GM21576 (cell line): ENCODE measurements at regions not wholly inside any gene's neighbourhood (a gene's known extent, or its start where the extent isn't known, plus 50 kb on each side); places are given as distances from the start of the nearest gene placed in this dataset.
A peak's percentile ranks its signal among the peaks of the same experiment; 100 is the strongest.
"Not testable (repeated sequence)": the region's sequence is repeated elsewhere in the genome, so short reads cannot be mapped to it uniquely, and the experiment has no call there.

Experiments used
- ATAC-seq: cut with Tn5 transposase; IDR thresholded peaks from one replicate; pipeline ENCODE4 v1.9.1; 2021; ENCODE audit warnings: mild to moderate bottlenecking, moderate library complexity; ENCODE audit not compliant: unreplicated experiment

DNA sequence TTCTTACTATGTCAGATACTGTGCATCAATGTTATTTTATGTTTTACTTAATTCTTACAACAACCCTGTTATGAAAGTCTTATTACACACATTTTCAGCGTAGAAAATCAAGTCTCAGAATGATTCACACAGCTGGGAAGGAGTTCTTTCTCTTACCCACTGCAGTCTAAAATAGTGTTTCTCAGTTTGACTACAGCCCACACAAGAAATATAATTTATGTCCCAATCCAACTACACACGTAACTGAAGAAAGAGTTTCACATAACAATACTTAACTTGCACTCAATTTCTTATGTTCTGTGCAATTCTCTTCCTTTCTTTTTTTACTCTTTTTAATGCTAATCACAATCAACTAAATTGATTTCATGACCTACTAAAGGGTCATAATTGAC is 252.8 kb upstream of the ADGRL2 start:
- peak; percentile 72 for ATAC-seq

DNA sequence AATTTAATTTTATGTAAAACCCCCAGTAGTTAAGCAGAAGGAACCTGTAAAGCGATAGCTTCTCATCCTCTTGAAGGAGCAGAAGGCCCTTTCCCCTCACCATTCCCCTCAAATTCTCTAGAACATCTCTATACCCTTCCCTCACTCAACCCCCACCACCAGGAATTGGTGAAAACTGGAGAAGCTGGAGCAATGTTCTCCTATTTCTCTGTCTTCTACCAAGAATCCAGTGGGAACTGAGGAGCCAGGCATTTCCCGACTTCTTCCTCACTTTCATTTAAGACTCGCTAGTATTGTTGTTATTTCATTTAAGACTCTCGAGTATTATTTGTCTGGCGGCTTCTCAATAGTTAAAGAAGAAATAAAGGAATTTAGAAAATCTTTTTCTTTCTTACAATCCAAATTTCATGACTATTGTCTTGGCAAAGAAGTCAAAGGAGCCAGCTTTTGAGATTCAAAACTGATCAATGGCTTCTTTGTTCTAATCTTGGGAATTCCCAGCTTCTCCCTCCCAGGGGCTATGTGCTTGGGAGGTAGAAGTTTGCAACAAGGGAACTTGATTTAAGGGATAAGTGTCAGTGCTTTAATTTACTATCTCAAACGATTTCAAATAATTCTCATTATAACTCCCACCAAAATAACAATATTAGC is 253.3 kb upstream of the ADGRL2 start:
- no peak for ATAC-seq

DNA sequence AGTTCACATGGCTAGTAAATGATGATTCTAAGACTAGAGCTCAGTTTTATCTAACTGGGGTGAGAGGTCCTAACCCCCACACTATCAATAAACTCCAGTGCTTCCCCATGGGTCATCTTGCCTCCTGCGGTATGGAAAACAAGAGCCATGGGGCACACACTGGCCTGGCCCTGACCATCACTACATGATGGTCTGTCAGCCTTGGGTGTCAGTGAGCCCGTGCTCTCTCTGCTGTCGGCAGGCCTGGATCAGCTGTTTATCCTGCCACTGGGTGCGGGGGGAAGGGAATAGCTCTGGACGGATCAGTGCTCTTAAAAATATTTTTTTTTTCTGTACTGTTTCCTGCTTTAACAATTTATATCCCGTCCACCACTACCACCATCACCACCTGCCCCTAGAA is 255.0 kb upstream of the ADGRL2 start:
- no peak for ATAC-seq

DNA sequence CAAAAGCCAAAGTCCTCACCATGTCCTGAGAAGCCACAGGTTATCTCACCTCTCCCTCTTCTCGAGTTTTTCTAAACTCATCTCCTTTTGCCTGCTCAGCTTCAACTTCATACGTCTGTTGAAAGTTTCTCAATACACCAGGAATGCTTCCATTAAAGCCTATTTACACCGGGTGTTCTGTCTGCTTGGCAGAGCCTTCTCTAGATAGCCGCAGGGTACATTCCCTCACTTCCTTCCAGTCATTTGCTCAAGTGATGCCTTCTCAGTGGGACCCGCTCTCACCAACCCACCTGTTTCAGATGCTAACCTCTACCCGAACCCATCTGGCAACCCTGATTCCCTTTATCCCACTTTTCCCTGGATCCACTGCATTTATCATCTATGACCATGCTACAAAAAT is 257.0 kb upstream of the ADGRL2 start:
- ATAC-seq: no peak

DNA sequence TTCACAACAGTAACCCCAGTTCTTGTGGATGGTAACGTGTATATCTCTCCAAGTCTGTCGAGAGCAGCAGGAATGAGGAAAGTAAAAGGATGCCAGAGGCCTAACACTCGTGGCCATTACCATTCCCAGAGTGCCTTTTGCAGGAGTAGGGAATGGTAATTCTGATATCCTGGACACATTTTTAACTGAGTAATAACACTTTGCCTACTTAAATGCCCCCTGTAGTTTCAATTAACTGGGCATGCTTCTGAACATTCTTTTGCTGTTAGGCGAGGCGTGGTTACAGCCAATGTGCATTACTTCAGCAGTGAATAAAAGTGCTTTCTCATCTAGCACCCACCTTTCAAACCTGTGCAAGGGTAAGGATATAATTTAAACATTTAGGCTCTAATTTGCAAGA is 258.5 kb upstream of the ADGRL2 start:
- no peak for ATAC-seq

DNA sequence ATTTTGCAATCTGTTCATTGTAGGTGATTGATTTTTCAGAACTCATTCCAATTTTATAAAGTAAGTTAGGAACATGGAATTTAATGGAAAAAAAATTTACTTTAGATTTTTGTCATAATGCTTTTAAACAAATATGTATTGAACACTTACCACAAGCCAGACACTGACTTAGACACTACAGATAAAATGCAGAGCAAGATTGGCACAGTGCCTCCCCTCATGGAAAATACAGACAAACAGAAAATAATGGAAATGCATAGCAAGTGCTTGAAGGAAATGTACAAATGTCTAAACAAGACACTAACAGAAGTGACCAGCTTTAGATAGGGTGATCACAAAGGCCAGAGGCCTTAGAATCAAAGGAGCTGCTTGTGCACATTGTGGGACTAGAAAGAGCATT is 260.5 kb upstream of the ADGRL2 start:
- no peak for ATAC-seq

DNA sequence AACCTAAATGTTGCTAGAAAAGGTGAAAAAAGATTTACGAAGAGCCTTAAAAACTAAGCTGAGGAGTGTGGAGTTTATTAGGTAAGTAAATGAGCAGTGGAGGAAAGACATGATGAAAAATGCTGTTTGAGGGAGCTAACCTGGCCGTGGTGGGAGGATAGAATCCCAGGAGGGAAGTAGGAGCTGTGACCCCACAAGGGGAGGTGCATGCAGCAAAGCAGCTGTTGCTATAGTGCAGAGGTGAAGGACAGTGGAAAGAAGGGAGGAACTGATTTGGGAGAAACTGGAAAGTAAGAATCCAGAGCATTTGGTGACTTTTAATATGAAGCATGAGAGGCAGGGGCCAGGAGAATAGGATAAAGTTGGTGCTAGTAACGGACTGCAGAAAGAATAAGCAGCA is 271.7 kb upstream of the ADGRL2 start:
- ATAC-seq: no peak

DNA sequence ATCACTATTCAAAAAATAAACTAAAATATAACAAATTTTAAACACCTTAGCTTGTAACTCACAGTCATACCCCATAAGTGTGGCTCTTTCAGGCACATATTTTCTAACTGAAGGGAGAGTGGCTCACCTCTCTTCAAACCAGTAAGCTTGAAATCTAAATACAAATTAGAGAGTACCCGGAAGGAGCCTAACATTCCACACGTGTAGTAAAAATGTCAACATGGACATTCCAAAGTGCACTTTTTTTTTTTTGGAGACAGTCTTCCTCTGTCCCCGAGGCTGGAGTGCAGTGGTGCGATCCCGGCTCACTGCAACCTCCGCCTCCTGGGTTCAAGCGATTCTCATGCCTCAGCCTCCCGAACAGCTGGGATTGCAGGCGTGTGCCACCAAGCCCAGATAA is 275.6 kb upstream of the ADGRL2 start:
- ATAC-seq: no peak

DNA sequence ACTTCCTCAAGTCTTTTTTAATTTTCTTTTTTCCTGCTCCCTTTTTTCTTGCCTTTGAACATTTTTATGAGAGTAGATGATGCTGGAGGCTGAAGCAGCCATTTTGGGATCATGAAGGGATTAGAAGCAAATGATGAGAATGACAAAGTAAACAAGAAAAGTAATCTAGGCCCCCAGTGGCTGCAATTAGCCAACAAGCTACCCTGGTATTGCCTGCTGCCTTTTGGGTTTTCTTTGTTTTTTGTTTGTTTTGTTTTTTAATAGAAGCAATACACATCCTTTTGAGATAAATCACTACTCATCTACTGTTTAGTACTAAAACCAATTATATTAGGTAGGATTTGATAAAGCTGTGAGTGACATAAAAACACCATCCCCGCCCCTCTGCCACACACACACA is 280.7 kb upstream of the ADGRL2 start:
- ATAC-seq: no peak

DNA sequence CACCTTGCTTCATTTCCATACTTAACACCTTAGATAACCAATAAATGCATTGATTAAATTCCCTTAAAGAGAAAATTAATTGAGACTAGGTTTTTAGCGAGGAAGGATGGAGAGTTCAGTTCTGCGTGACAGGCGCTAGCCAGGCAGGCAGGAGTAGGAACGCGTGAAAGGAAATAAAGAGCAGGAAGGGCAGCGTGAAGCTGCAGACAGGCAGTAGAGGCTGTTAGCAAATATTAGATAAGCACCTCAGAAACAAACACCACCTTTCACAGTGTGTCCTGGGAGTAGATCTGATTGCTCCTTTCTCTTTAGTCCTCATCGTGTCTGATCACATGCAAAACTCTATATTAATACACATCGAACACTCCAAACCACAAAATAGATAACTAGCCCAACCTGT is 282.7 kb upstream of the ADGRL2 start:
- ATAC-seq: no peak

DNA sequence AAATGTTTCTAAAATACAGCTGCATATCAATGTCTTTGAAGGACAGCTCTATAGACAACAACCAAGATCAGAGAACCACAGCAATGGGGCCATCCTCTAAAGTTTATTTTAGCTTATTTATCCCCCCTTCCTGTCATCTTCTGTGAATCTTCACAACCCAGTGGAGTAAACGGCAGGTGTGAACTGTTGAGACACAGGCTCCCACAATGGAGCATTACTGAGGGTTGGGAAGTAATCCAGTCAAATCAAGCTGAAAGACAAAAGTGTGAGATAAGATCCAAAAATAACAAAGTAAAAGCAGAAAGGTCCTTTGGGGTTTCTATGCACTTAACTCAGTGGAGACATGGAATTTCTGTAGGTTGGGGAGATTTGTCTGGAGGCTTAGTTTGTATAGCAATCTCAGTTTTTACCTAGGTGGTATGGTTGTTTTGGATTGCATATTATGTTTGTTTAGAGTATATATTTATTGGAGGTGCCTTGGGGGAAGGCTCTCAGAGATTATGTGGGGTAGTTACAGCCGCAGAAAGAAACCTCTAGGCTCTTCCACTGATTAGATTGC is 286.9 kb upstream of the ADGRL2 start:
- no peak for ATAC-seq

DNA sequence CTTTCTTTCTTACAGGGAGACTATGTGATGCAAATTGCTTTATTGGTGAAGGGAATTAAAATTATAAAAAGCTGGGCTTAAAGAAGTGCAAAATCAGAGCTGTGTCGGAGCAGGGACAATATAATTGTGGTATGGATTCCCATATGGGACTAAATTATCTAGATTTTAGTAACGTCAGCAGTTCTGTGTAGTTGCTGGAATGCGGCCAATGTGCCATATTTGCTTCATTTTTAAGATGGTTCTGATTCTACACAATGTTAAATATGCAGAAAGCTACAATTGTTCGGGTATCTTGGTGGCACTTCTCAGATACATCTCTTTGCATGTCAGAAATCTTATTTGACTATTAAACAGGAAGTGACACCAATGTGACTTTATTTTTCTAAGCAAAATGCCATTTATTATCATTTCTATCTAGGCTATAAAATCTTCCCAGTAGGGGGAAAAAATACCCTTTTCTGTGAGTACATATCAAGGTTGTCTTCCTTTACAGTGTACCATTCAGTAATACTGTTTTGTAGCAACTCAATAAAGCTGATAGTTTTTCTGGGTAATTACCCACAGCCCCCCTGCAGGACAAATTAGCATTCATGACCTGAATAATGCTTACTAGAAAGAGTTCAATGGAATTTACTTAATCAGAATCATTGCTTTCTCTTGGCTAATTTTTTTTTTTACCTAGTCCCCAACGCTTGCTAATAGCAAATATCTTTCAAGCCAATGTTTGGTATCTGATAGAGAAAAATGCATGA is 288.3 kb upstream of the ADGRL2 start:
- ATAC-seq: no peak

DNA sequence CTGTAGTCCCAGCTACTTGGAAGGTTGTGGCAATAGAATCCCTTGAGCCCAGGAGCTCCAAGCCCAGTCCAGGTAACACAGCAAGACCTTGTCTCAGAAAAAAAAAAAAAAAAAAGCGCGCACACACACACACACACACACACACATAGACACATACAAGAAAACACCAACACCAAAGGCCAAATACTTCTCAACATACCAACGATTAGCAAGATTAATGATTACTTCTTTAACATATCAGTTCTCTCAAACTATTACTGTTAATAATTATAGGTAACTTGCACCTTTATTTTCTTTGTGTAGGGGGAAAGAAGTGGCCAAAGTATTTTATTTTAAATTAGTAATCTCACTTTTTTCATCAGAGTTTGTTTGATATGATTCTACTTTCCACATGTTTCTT is 289.5 kb upstream of the ADGRL2 start:
- no peak for ATAC-seq

DNA sequence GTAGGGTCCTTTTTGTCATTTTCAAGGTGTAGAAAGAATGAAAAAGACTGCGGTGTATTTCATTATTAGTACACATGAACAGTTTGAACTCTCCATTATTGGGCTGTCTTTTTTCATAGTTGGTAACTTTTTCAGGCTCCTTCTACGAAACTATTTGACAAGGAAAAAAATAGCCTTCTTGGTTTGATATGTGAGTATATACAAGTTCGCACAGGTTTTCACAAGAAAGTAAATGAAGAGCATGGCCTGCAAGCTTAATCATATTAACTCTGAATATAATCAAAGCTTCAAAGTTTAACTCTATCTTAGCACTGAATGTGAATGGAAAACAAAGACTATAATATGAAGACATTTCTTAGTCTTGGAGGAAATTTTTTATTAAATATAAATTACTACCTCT is 290.0 kb upstream of the ADGRL2 start:
- ATAC-seq: no peak

DNA sequence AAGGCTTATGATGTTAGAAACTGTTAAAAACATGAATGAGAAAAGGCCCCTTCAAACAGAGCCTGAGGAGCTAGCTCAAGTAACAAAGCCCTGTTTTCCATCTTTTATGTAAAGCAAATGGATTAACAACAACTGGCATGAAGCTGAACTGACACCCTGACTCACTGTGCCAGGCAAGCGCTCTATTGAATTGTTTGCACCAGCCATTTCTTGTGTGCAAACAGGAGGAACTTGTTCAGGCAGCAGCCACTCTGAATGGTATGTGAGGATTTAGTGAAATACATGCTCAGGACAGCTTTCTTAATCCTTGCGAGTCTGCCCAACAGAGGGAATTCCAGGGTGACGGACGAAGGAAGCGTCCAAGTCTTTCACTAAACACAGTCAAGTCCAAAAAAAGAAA is 291.1 kb upstream of the ADGRL2 start:
- no peak for ATAC-seq

DNA sequence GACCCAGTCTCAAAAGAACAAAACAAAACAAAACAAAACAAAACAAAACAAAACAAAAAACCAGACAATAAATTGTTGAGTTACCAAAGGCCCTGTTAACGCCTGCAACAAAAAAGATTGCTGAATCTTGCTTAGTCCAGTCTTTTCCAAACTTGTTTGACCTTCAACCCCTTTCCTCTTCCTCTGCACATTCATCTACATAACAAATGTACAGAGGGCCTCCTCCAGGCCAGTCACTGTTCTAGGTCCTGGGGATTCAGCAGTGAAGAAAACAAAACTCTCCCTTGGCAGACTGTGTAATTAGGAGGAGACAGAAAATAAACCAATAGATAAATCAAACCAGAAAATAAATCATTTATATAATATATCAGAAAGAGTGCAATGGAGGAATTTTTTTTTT is 294.0 kb upstream of the ADGRL2 start:
- no peak for ATAC-seq

DNA sequence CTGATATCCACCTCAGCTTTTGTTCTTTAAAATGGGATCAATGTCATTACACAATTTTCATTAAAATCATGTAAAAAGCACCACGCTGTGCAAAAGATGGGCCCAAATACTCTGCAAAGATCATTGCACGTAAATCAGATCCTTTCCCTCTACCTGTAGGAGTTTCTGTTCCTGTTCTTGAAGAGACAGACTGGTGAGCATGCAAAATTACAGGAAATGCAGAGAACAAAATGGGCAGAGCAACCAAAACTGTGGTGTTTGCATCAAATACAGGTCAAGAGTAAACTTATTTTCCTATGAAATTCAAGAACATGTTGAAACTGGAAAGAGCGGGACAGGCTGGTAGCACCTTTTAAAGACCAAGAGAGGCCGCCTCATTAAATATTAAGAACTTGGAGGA is 294.9 kb upstream of the ADGRL2 start:
- peak; percentile 100 for ATAC-seq

DNA sequence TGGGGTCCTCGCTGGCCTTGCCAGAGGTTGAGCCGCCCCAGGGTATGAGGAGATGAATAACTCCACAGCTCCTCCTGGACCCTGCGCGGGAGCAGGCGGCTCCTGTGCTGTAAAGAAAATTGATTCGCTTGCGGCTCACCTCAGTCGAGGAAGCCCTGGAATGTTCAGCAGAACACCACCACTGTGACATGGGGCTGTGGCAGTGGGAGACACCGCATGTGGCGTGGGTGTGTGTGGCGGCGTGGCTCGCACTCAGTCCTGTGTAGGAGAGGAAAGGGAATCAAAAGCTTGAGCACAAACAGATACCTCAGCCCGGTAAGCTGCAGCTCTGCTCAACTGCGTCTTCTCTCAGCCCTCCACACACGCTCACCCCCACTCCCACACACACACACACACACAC is 295.9 kb upstream of the ADGRL2 start:
- ATAC-seq: not testable (repeated sequence)

DNA sequence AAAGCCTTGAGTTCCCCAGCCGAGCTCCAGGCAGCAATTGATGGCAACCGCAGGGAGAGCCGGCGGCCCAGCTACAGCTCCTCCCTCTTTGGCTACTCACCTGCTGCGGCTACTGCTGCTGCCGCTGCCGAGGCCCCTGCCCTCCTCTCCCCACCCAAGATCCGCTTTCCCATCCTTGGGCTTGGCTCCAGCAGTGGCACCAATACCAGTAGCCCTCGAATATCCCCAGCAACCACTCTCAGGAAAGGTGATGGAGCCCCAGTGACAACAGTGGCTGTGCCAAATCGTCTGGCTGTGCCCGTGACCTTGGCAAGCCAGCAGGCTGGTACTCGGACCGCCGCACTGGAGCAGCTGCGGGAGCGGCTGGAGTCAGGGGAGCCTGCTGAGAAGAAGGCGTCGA is 298.0 kb upstream of the ADGRL2 start:
- ATAC-seq: not testable (repeated sequence)

DNA sequence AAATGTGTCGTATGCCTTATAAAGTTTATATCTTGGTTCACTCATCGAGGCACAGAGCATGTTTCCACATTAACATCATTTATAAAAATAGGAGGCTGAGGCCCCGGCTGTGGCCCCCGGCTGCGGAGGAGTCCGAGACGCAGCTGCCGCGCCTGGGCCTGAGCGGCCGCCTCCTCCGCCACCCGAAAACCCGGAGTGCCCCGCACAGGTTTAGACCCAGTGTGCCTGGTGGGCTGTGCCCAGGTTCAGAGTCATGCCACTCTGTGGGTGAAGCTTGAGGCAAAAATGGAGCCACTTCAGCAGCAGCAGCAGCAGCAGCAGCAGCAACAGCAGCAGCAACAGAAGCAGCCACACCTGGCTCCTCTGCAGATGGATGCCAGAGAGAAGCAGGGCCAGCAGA is 299.2 kb upstream of the ADGRL2 start:
- not testable (repeated sequence) for ATAC-seq

DNA sequence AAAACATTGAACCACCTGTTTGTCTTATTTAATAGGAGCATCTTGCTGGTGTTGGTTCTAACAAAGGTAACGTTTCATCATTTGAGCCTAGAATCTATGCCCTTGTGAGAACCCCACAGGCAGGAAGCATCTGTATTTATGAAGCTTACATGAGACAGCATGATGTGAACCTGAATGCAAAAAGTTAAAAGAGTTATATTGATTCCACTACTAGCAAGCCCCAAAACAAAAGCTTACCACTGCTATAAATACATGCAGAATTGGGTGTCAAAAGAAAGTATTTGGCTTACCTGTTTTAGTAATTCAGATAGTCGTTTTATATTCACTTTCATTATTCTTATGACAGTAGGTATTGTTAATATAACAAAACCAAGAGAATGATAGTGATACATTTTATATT is 301.2 kb upstream of the ADGRL2 start:
- ATAC-seq: no peak
